GM12878 (cell line): ENCODE measurements at regions not wholly inside any gene's neighbourhood (a gene's known extent, or its start where the extent isn't known, plus 50 kb on each side); places are given as distances from the start of the nearest gene placed in this dataset.

ENCODE experiments used
- CBX3 ChIP-seq: fragments of 200-600 bp; sonication (generic); IDR thresholded peaks from 2 replicates; pipeline ENCODE4 v1.6.1; 2016; ENCODE audit warnings: low read depth, borderline replicate concordance
- CREM ChIP-seq: IDR thresholded peaks from 2 replicates; pipeline ENCODE4 v1.6.1; 2014; ENCODE audit warnings: antibody characterized with exemption, low read depth
- EP300 ChIP-seq, 2 experiments: fragments of 150-350 bp in 1 of 2; IDR thresholded peaks; 2 replicates each; pipeline ENCODE4 v1.6.1; 2011 to 2012; ENCODE audit warnings: low read depth in 2 of 2, low read length in 2 of 2, borderline replicate concordance in 1 of 2, improper control_type of control experiment in 1 of 2, inconsistent platforms in 1 of 2; ENCODE audit not compliant: control insufficient read depth in 1 of 2
- FOXM1 ChIP-seq: IDR thresholded peaks from 2 replicates; pipeline ENCODE4 v1.6.1; 2012; ENCODE audit warnings: low read depth, mild to moderate bottlenecking, inconsistent platforms, low read length, moderate library complexity
- POLR2A ChIP-seq: IDR thresholded peaks from 2 replicates; pipeline ENCODE4 v1.6.1; 2011; ENCODE audit warnings: low read depth, mild to moderate bottlenecking, low read length
- POLR2AphosphoS5 ChIP-seq: IDR thresholded peaks from 2 replicates; pipeline ENCODE4 v1.6.1; 2011; ENCODE audit warnings: mild to moderate bottlenecking, low read length, inconsistent platforms
- POU2F2 ChIP-seq: IDR thresholded peaks from 3 replicates; pipeline ENCODE4 v1.6.1; 2011; ENCODE audit warnings: low read depth, mild to moderate bottlenecking, low read length, borderline replicate concordance
- SMAD1 ChIP-seq: fragments of 450-650 bp; IDR thresholded peaks from 2 replicates; pipeline ENCODE4 v1.6.1; 2018; ENCODE audit warnings: mild to moderate bottlenecking, low read depth; ENCODE audit not compliant: partially characterized antibody
- ZNF274 ChIP-seq: IDR thresholded peaks from one replicate; pipeline ENCODE4 v1.8.0; 2011; ENCODE audit not compliant: insufficient read length, insufficient read depth
- ZZZ3 ChIP-seq: IDR thresholded peaks from 2 replicates; pipeline ENCODE4 v1.6.1; 2011; ENCODE audit warnings: low read depth; ENCODE audit not compliant: control insufficient read depth, insufficient read length
- TF ChIP-seq, protein P1 (sequence below), 3 experiments: IDR thresholded peaks in 2 of 3; conservative IDR thresholded peaks in 1 of 3; 2 replicates each; pipeline ENCODE4 v1.5.1; 2011; ENCODE audit warnings: low read depth in 3 of 3, low read length in 3 of 3, mild to moderate bottlenecking in 3 of 3, control low read depth in 2 of 3, moderate library complexity in 2 of 3, inconsistent platforms in 1 of 3, mixed read lengths in 1 of 3; ENCODE audit not compliant: control insufficient read depth in 2 of 3, insufficient read depth in 1 of 3; ENCODE audit errors: extremely low read depth in 1 of 3
- TF ChIP-seq, protein P2 (sequence below): fragments of 450-650 bp; IDR thresholded peaks from 2 replicates; pipeline ENCODE4 v1.6.1; 2014; ENCODE audit warnings: mild to moderate bottlenecking
- TF ChIP-seq, protein P3 (sequence below): IDR thresholded peaks from 2 replicates; pipeline ENCODE4 v1.6.1; 2012; ENCODE audit warnings: low read depth, low read length, improper control_type of control experiment
- TF ChIP-seq, protein P4 (sequence below): IDR thresholded peaks from 2 replicates; pipeline ENCODE4 v1.6.1; 2012; ENCODE audit warnings: low read depth, low read length, improper control_type of control experiment

DNA sequence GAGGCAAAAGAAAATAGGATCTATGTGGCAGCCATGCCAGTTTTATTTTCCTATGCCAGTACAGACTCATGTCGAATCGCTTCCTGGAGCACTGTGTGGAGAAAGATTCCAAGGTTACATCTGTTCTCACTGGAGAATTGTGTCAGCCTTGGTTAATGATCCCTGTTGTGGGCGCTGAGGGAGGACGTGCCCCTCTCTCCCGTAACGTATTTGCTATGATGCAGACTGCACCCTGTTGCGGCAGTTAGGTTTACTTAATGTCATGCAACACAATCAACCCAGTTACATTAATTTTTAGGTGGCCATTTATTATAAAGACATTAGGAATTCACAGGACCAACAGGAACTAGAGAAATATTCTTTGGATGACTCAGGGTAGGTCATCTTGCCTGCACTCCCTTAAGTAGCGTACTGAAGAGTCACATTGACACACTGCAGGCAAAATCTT lies 892.9 kb downstream of the EFNB2 start:
- TF ChIP-seq CBX3 (no peak), CREM (no peak), POLR2A (no peak), POU2F2 (no peak), FOXM1 (no peak), SMAD1 (no peak), POLR2AphosphoS5 (no peak), EP300 (IDR thresholded peaks at IDR 0.05; ENCODE audit: borderline replicate concordance in 1 of 2, control insufficient read depth in 1 of 2, low read depth in 2 of 2, low read length in 2 of 2) (no peak), ZNF274 (no peak), ZZZ3 (no peak)
- TF ChIP-seq, protein P1, sequence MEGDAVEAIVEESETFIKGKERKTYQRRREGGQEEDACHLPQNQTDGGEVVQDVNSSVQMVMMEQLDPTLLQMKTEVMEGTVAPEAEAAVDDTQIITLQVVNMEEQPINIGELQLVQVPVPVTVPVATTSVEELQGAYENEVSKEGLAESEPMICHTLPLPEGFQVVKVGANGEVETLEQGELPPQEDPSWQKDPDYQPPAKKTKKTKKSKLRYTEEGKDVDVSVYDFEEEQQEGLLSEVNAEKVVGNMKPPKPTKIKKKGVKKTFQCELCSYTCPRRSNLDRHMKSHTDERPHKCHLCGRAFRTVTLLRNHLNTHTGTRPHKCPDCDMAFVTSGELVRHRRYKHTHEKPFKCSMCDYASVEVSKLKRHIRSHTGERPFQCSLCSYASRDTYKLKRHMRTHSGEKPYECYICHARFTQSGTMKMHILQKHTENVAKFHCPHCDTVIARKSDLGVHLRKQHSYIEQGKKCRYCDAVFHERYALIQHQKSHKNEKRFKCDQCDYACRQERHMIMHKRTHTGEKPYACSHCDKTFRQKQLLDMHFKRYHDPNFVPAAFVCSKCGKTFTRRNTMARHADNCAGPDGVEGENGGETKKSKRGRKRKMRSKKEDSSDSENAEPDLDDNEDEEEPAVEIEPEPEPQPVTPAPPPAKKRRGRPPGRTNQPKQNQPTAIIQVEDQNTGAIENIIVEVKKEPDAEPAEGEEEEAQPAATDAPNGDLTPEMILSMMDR (IDR thresholded peaks at IDR 0.05 in 2 of 3, conservative IDR thresholded peaks at IDR 0.05 in 1 of 3; ENCODE audit: control insufficient read depth in 2 of 3, extremely low read depth in 1 of 3, insufficient read depth in 1 of 3, low read depth in 3 of 3, low read length in 3 of 3): no peak
- TF ChIP-seq, protein P2, sequence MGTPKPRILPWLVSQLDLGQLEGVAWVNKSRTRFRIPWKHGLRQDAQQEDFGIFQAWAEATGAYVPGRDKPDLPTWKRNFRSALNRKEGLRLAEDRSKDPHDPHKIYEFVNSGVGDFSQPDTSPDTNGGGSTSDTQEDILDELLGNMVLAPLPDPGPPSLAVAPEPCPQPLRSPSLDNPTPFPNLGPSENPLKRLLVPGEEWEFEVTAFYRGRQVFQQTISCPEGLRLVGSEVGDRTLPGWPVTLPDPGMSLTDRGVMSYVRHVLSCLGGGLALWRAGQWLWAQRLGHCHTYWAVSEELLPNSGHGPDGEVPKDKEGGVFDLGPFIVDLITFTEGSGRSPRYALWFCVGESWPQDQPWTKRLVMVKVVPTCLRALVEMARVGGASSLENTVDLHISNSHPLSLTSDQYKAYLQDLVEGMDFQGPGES: no peak
- TF ChIP-seq, protein P3, sequence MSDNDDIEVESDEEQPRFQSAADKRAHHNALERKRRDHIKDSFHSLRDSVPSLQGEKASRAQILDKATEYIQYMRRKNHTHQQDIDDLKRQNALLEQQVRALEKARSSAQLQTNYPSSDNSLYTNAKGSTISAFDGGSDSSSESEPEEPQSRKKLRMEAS: no peak
- TF ChIP-seq, protein P4, sequence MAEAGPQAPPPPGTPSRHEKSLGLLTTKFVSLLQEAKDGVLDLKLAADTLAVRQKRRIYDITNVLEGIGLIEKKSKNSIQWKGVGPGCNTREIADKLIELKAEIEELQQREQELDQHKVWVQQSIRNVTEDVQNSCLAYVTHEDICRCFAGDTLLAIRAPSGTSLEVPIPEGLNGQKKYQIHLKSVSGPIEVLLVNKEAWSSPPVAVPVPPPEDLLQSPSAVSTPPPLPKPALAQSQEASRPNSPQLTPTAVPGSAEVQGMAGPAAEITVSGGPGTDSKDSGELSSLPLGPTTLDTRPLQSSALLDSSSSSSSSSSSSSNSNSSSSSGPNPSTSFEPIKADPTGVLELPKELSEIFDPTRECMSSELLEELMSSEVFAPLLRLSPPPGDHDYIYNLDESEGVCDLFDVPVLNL: no peak
